Fibroblast of lung (primary cell): ENCODE measurements at regions not wholly inside any gene's neighbourhood (a gene's known extent, or its start where the extent isn't known, plus 50 kb on each side); places are given as distances from the start of the nearest gene placed in this dataset.
A peak's percentile ranks its signal among the peaks of the same experiment; 100 is the strongest.

Experiments used
- DNase-seq, 2 donors: peaks; one replicate each; pipeline versions ENCODE4 v3.0.0 to v3.0.0-alpha.2; 2010; ENCODE audit warnings: low read depth in 2 of 2
- H2AFZ ChIP-seq: 2 replicates; pipeline ENCODE4 v1.5.1; 2012; ENCODE audit warnings: low read length, control low read depth, inconsistent platforms
- H3K27ac ChIP-seq: 2 replicates; pipeline ENCODE4 v1.5.1; 2011; ENCODE audit warnings: low read length, control low read depth; ENCODE audit not compliant: insufficient read depth
- H3K27me3 ChIP-seq: 2 replicates; pipeline ENCODE4 v1.5.1; 2011; ENCODE audit warnings: mild to moderate bottlenecking, low read length; ENCODE audit not compliant: control insufficient read depth, insufficient read depth
- H3K36me3 ChIP-seq: 2 replicates; pipeline ENCODE4 v1.5.1; 2011; ENCODE audit warnings: low read length; ENCODE audit not compliant: control insufficient read depth, insufficient read depth
- H3K4me1 ChIP-seq: 2 replicates; pipeline ENCODE4 v1.5.1; 2011; ENCODE audit warnings: low read length; ENCODE audit not compliant: control insufficient read depth, insufficient read depth; ENCODE audit errors: extremely low read depth
- H3K4me2 ChIP-seq: 2 replicates; pipeline ENCODE4 v1.5.1; 2011; ENCODE audit warnings: low read length, control low read depth; ENCODE audit not compliant: insufficient read depth; ENCODE audit errors: extremely low read depth
- H3K4me3 ChIP-seq, 4 experiments: fragments of 200-600 bp in 1 of 4; sonication (generic) in 1 of 4; replicated peaks in 1 of 4; 2 replicates each; pipeline ENCODE4 v1.5.1; 2011 to 2016; ENCODE audit warnings: low read length in 4 of 4, low read depth in 3 of 4, mild to moderate bottlenecking in 3 of 4, control low read depth in 2 of 4, inconsistent platforms in 1 of 4, mixed read lengths in 1 of 4; ENCODE audit not compliant: insufficient read depth in 1 of 4; ENCODE audit errors: control extremely low read depth in 1 of 4
- H3K79me2 ChIP-seq: 2 replicates; pipeline ENCODE4 v1.5.1; 2012; ENCODE audit warnings: mild to moderate bottlenecking, low read length, inconsistent platforms; ENCODE audit not compliant: control insufficient read depth, insufficient read depth
- H3K9ac ChIP-seq: 2 replicates; pipeline ENCODE4 v1.5.1; 2011; ENCODE audit warnings: mild to moderate bottlenecking, low read length, control low read depth; ENCODE audit not compliant: insufficient read depth
- H3K9me3 ChIP-seq: 2 replicates; pipeline ENCODE4 v1.5.1; 2012; ENCODE audit warnings: low read depth, low read length; ENCODE audit not compliant: control insufficient read depth, insufficient read depth
- H4K20me1 ChIP-seq: 2 replicates; pipeline ENCODE4 v1.5.1; 2011; ENCODE audit warnings: low read length; ENCODE audit not compliant: control insufficient read depth, insufficient read depth; ENCODE audit errors: extremely low read depth
- CTCF ChIP-seq, 2 donors: IDR thresholded peaks in 1 of 2; conservative IDR thresholded peaks in 1 of 2; 1 replicate in 1 of 2; 2 replicates in 1 of 2; pipeline ENCODE4 v1.5.1; 2011 to 2012; ENCODE audit warnings: low read length in 2 of 2, control low read depth in 1 of 2, inconsistent platforms in 1 of 2, low read depth in 1 of 2, mild to moderate bottlenecking in 1 of 2
- EZH2 ChIP-seq: IDR thresholded peaks from 2 replicates; pipeline ENCODE4 v1.5.1; 2012; ENCODE audit warnings: low read length, control low read depth, mild to moderate bottlenecking; ENCODE audit errors: missing control alignments

GRCh38 chrX:2614911-2615310, 76.2 kb upstream of the CD99 start:
- TF ChIP-seq CTCF (conservative IDR thresholded peaks at IDR 0.05 in 1 of 2, IDR thresholded peaks at IDR 0.05 in 1 of 2; ENCODE audit: low read depth in 1 of 2, low read length in 2 of 2) (peak; percentile 58 to 64), EZH2 (no peak)
- Histone ChIP-seq H4K20me1 (no peaks in the 10 kb centered on the region), H3K4me1 (peaks cover 2% of the 10 kb centered on the region), H3K9me3 (no peaks in the 10 kb centered on the region), H3K27ac (peak overlapping the region; percentile 72), H3K4me3 (no peak overlapping the region), H3K79me2 (no peaks in the 10 kb centered on the region), H2AFZ (peak overlapping the region; percentile 93), H3K9ac (no peak overlapping the region), H3K27me3 (no peaks in the 10 kb centered on the region), H3K4me2 (no peak overlapping the region), H3K36me3 (no peaks in the 10 kb centered on the region)
- DNase-seq: peak; percentile 78 to 81

GRCh38 chrX:2610246-2611170, 80.6 kb upstream of the CD99 start:
- H3K79me2 ChIP-seq: peaks cover 4% of the 10 kb centered on the region
- H3K4me2 ChIP-seq: peak overlapping the region; percentile 82
- H3K27me3 ChIP-seq: no peaks in the 10 kb centered on the region
- no peaks in the 10 kb centered on the region for H4K20me1 ChIP-seq
- peak overlapping the region; percentile 79 to 93 (median 90) for H3K4me3 ChIP-seq
- no peak overlapping the region for H3K9ac ChIP-seq
- peak; percentile 12 to 26 for DNase-seq
- H3K27ac ChIP-seq: no peak overlapping the region
- no peak for TF ChIP-seq EZH2
- no peak for TF ChIP-seq CTCF (conservative IDR thresholded peaks at IDR 0.05 in 1 of 2, IDR thresholded peaks at IDR 0.05 in 1 of 2; ENCODE audit: low read depth in 1 of 2, low read length in 2 of 2)
- H2AFZ ChIP-seq: peak overlapping the region; percentile 30
- H3K36me3 ChIP-seq: no peaks in the 10 kb centered on the region
- H3K9me3 ChIP-seq: no peaks in the 10 kb centered on the region
- H3K4me1 ChIP-seq: peaks cover 2% of the 10 kb centered on the region

- peak overlapping the region; percentile 82 for H3K4me2 ChIP-seq
- no peaks in the 10 kb centered on the region for H3K9me3 ChIP-seq
- H3K27ac ChIP-seq: peak overlapping the region; percentile 27
- H3K27me3 ChIP-seq: no peaks in the 10 kb centered on the region
- H2AFZ ChIP-seq: peak overlapping the region; percentile 78
- peak; percentile 11 to 28 for DNase-seq
- peak overlapping the region; percentile 79 to 93 (median 90) for H3K4me3 ChIP-seq
- H3K9ac ChIP-seq: peak overlapping the region; percentile 65
- H3K36me3 ChIP-seq: no peaks in the 10 kb centered on the region
- peaks cover 4% of the 10 kb centered on the region for H3K79me2 ChIP-seq
- TF ChIP-seq CTCF (conservative IDR thresholded peaks at IDR 0.05 in 1 of 2, IDR thresholded peaks at IDR 0.05 in 1 of 2; ENCODE audit: low read depth in 1 of 2, low read length in 2 of 2): no peak
- TF ChIP-seq EZH2: no peak
- no peaks in the 10 kb centered on the region for H4K20me1 ChIP-seq
- peaks cover 2% of the 10 kb centered on the region for H3K4me1 ChIP-seq
Measured at GRCh38 chrX:2609431-2610238, 81.5 kb upstream of the CD99 start.
